ENCODE measurements at regions not wholly inside any gene's neighbourhood (a gene's known extent, or its start where the extent isn't known, plus 50 kb on each side); places are given as distances from the start of the nearest gene placed in this dataset.

- TF ChIP-seq TCF7L2 (IDR thresholded peaks at IDR 0.05; ENCODE audit: low read depth, low read length): no peak
- TF ChIP-seq, protein P1, sequence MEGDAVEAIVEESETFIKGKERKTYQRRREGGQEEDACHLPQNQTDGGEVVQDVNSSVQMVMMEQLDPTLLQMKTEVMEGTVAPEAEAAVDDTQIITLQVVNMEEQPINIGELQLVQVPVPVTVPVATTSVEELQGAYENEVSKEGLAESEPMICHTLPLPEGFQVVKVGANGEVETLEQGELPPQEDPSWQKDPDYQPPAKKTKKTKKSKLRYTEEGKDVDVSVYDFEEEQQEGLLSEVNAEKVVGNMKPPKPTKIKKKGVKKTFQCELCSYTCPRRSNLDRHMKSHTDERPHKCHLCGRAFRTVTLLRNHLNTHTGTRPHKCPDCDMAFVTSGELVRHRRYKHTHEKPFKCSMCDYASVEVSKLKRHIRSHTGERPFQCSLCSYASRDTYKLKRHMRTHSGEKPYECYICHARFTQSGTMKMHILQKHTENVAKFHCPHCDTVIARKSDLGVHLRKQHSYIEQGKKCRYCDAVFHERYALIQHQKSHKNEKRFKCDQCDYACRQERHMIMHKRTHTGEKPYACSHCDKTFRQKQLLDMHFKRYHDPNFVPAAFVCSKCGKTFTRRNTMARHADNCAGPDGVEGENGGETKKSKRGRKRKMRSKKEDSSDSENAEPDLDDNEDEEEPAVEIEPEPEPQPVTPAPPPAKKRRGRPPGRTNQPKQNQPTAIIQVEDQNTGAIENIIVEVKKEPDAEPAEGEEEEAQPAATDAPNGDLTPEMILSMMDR (IDR thresholded peaks at IDR 0.05): no peak
- TF ChIP-seq, protein P2, sequence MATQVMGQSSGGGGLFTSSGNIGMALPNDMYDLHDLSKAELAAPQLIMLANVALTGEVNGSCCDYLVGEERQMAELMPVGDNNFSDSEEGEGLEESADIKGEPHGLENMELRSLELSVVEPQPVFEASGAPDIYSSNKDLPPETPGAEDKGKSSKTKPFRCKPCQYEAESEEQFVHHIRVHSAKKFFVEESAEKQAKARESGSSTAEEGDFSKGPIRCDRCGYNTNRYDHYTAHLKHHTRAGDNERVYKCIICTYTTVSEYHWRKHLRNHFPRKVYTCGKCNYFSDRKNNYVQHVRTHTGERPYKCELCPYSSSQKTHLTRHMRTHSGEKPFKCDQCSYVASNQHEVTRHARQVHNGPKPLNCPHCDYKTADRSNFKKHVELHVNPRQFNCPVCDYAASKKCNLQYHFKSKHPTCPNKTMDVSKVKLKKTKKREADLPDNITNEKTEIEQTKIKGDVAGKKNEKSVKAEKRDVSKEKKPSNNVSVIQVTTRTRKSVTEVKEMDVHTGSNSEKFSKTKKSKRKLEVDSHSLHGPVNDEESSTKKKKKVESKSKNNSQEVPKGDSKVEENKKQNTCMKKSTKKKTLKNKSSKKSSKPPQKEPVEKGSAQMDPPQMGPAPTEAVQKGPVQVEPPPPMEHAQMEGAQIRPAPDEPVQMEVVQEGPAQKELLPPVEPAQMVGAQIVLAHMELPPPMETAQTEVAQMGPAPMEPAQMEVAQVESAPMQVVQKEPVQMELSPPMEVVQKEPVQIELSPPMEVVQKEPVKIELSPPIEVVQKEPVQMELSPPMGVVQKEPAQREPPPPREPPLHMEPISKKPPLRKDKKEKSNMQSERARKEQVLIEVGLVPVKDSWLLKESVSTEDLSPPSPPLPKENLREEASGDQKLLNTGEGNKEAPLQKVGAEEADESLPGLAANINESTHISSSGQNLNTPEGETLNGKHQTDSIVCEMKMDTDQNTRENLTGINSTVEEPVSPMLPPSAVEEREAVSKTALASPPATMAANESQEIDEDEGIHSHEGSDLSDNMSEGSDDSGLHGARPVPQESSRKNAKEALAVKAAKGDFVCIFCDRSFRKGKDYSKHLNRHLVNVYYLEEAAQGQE (IDR thresholded peaks at IDR 0.05; ENCODE audit: insufficient read depth in 1 of 2, low read depth in 2 of 2, low read length in 1 of 2): no peak
Measured at GRCh38 chr18:45329316-45329715, 286.0 kb upstream of the SLC14A2 start.

Data from Panc1 (cell line).